K562 (cell line): ENCODE measurements at regions not wholly inside any gene's neighbourhood (a gene's known extent, or its start where the extent isn't known, plus 50 kb on each side); places are given as distances from the start of the nearest gene placed in this dataset.

Source experiments
- ETS2 ChIP-seq: IDR thresholded peaks from 2 replicates; pipeline ENCODE4 v1.6.1; 2016; ENCODE audit warnings: borderline replicate concordance, missing genetic modification characterization, mild to moderate bottlenecking, moderate library complexity, missing compliant biosample characterization; ENCODE audit not compliant: poor library complexity, severe bottlenecking
- HDAC1 ChIP-seq, 2 experiments: fragments of 450-650 bp; IDR thresholded peaks; 2 replicates each; pipeline ENCODE4 v1.6.1; 2016 to 2017; ENCODE audit warnings: inconsistent platforms in 1 of 2, mild to moderate bottlenecking in 1 of 2, moderate library complexity in 1 of 2
- ZBTB40 ChIP-seq, 2 experiments: fragments of 450-650 bp in 1 of 2; sonication (generic) in 1 of 2; formaldehyde crosslinking in 1 of 2; IDR thresholded peaks; 2 replicates each; pipeline versions ENCODE4 v1.7.1 to v1.9.0; 2016 to 2022; ENCODE audit warnings: inconsistent platforms in 1 of 2, mild to moderate bottlenecking in 1 of 2, missing genetic modification reagents in 1 of 2
- ZNF707 ChIP-seq: fragments of 250-450 bp; sonication (Bioruptor Pico); conservative IDR thresholded peaks from 2 replicates; pipeline ENCODE4 v1.8.0; 2022; ENCODE audit warnings: inconsistent platforms, mild to moderate bottlenecking, moderate library complexity
- TF ChIP-seq, protein P1 (sequence below): fragments of 200-600 bp; sonication (generic); IDR thresholded peaks from one replicate; pipeline ENCODE4 v1.6.1; 2012; ENCODE audit warnings: mild to moderate bottlenecking, low read depth, low read length, inconsistent platforms

GRCh38 chr1:90122654-90123340 is 127.9 kb downstream of the ZNF326 start (continued):
- no peak for TF ChIP-seq ZBTB40 (IDR thresholded peaks at IDR 0.05)
- no peak for TF ChIP-seq ZBTB40 (CRISPR knock-in tag; IDR thresholded peaks at IDR 0.05)
- no peak for TF ChIP-seq ETS2 (tag)
- no peak for TF ChIP-seq ZNF707 (CRISPR knock-in tag)
- TF ChIP-seq, protein P1, sequence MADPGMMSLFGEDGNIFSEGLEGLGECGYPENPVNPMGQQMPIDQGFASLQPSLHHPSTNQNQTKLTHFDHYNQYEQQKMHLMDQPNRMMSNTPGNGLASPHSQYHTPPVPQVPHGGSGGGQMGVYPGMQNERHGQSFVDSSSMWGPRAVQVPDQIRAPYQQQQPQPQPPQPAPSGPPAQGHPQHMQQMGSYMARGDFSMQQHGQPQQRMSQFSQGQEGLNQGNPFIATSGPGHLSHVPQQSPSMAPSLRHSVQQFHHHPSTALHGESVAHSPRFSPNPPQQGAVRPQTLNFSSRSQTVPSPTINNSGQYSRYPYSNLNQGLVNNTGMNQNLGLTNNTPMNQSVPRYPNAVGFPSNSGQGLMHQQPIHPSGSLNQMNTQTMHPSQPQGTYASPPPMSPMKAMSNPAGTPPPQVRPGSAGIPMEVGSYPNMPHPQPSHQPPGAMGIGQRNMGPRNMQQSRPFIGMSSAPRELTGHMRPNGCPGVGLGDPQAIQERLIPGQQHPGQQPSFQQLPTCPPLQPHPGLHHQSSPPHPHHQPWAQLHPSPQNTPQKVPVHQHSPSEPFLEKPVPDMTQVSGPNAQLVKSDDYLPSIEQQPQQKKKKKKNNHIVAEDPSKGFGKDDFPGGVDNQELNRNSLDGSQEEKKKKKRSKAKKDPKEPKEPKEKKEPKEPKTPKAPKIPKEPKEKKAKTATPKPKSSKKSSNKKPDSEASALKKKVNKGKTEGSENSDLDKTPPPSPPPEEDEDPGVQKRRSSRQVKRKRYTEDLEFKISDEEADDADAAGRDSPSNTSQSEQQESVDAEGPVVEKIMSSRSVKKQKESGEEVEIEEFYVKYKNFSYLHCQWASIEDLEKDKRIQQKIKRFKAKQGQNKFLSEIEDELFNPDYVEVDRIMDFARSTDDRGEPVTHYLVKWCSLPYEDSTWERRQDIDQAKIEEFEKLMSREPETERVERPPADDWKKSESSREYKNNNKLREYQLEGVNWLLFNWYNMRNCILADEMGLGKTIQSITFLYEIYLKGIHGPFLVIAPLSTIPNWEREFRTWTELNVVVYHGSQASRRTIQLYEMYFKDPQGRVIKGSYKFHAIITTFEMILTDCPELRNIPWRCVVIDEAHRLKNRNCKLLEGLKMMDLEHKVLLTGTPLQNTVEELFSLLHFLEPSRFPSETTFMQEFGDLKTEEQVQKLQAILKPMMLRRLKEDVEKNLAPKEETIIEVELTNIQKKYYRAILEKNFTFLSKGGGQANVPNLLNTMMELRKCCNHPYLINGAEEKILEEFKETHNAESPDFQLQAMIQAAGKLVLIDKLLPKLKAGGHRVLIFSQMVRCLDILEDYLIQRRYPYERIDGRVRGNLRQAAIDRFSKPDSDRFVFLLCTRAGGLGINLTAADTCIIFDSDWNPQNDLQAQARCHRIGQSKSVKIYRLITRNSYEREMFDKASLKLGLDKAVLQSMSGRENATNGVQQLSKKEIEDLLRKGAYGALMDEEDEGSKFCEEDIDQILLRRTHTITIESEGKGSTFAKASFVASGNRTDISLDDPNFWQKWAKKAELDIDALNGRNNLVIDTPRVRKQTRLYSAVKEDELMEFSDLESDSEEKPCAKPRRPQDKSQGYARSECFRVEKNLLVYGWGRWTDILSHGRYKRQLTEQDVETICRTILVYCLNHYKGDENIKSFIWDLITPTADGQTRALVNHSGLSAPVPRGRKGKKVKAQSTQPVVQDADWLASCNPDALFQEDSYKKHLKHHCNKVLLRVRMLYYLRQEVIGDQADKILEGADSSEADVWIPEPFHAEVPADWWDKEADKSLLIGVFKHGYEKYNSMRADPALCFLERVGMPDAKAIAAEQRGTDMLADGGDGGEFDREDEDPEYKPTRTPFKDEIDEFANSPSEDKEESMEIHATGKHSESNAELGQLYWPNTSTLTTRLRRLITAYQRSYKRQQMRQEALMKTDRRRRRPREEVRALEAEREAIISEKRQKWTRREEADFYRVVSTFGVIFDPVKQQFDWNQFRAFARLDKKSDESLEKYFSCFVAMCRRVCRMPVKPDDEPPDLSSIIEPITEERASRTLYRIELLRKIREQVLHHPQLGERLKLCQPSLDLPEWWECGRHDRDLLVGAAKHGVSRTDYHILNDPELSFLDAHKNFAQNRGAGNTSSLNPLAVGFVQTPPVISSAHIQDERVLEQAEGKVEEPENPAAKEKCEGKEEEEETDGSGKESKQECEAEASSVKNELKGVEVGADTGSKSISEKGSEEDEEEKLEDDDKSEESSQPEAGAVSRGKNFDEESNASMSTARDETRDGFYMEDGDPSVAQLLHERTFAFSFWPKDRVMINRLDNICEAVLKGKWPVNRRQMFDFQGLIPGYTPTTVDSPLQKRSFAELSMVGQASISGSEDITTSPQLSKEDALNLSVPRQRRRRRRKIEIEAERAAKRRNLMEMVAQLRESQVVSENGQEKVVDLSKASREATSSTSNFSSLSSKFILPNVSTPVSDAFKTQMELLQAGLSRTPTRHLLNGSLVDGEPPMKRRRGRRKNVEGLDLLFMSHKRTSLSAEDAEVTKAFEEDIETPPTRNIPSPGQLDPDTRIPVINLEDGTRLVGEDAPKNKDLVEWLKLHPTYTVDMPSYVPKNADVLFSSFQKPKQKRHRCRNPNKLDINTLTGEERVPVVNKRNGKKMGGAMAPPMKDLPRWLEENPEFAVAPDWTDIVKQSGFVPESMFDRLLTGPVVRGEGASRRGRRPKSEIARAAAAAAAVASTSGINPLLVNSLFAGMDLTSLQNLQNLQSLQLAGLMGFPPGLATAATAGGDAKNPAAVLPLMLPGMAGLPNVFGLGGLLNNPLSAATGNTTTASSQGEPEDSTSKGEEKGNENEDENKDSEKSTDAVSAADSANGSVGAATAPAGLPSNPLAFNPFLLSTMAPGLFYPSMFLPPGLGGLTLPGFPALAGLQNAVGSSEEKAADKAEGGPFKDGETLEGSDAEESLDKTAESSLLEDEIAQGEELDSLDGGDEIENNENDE, result no peak
- TF ChIP-seq HDAC1 (IDR thresholded peaks at IDR 0.05), result no peak
